ENCODE measurements at regions not wholly inside any gene's neighbourhood (a gene's known extent, or its start where the extent isn't known, plus 50 kb on each side); places are given as distances from the start of the nearest gene placed in this dataset.

DNA sequence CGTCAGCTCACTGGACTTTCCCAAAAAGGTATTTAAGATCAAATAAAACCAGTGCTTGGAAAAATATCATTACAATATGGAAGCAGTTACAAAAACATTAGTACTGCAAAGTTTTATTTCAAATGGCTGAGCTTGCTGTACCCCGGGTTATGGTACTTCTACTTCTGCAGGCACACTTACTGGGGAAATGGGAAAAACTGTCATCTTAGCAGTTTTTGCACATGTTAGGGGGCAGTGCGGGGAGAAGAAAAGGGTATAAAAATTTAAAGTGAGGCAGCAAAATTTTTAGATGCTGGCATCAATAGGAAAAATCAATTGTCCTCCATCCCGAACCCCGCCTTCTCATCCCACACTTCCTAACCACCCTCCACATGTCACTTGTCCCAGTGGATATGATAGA lies 133.4 kb downstream of the ATG4C start:
- H3K27me3 Mint-ChIP-seq = peaks cover 7% of the 10 kb centered on the region

GRCh38 chr1:62917805-62918204 lies 133.9 kb downstream of the ATG4C start:
- Mint-ChIP-seq H3K36me3 (ENCODE audit: low read depth) (no peaks in the 10 kb centered on the region), H3K27ac (no peak overlapping the region), H3K27me3 (peaks cover 7% of the 10 kb centered on the region), H3K9me3 (no peaks in the 10 kb centered on the region), H3K4me1 (ENCODE audit: low read depth) (no peaks in the 10 kb centered on the region), H3K4me3 (no peak overlapping the region)

More for the DNA sequence above, 133.4 kb downstream of the ATG4C start:
- Mint-ChIP-seq H3K27ac (no peak overlapping the region), H3K4me1 (ENCODE audit: low read depth) (no peaks in the 10 kb centered on the region), H3K4me3 (no peak overlapping the region), H3K9me3 (no peaks in the 10 kb centered on the region), H3K36me3 (ENCODE audit: low read depth) (no peaks in the 10 kb centered on the region)

DNA sequence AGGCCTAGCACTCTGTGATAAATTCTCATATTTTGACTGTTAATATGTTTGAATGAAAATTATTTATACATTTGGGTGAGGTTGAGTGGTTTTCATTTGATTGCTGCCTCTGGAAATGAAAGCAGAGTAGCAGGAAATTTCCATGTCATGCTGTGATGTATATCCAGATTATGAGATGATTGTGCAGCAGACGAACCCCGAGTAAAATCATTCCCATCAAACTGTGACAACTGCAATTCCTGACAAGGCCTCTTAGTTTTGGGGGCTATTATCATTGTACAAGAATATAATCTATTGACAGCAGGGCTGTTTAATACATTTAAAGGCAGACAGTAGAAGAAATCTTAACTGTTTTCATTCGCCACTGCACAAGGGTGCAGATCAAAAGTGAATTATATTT lies 134.8 kb downstream of the ATG4C start:
- Mint-ChIP-seq H3K9me3 (no peaks in the 10 kb centered on the region), H3K27ac (no peak overlapping the region), H3K36me3 (ENCODE audit: low read depth) (no peaks in the 10 kb centered on the region), H3K4me3 (no peak overlapping the region), H3K4me1 (ENCODE audit: low read depth) (no peaks in the 10 kb centered on the region), H3K27me3 (peaks cover 3% of the 10 kb centered on the region)

DNA sequence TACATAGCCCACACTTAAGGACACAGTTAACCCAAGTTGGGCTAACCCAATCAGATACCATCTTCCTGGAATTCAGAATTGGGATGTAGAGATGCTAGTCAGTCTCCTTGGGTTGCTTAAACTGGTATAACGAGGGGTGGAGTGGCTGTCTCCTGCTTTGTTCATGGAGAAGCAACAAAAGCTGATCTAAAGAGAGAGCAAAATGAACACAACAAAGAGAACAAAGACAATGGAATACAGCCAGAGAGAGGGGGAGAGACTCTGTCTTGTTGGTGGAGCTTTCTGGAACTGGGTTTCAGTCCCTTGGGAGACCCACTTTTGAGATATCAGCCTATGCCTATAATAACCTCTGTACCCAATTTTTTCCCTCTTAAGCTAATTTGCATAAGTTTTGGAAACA lies 138.1 kb downstream of the ATG4C start:
- Mint-ChIP-seq H3K27me3 (no peaks in the 10 kb centered on the region), H3K4me3 (no peak overlapping the region), H3K36me3 (ENCODE audit: low read depth) (no peaks in the 10 kb centered on the region), H3K27ac (no peak overlapping the region), H3K4me1 (ENCODE audit: low read depth) (no peaks in the 10 kb centered on the region), H3K9me3 (no peaks in the 10 kb centered on the region)

GRCh38 chr1:62924983-62925790 lies 141.3 kb downstream of the ATG4C start:
- Mint-ChIP-seq H3K27me3 (no peaks in the 10 kb centered on the region), H3K4me3 (no peak overlapping the region), H3K36me3 (ENCODE audit: low read depth) (no peaks in the 10 kb centered on the region), H3K9me3 (no peaks in the 10 kb centered on the region), H3K27ac (no peak overlapping the region), H3K4me1 (ENCODE audit: low read depth) (no peaks in the 10 kb centered on the region)

DNA sequence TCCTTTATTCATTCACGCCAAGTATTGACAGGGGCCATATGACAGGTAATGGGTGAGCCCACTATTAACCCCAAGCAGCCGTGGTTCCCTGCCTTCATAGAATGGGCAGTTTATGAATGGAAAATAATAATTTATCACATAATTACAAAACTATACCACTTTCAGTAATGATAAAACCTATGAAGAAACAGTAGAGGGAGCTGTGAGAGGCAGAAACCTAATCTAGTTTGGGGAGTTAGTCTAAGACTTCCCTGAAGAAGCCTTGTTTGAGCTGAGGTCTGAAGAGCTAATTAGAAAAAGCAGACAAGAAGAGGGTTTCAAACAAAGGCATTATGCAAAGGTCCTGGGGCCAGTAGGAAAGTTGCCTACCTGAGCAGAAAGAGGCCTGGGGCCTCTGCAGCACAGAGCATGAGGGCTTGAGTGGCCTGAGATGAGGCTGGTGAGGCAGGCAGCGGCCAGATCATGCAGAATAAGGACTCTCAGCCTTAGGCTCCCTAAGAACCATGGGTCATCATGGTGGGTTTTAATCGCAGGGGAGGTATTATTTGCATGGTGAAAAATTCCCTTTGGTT lies 142.8 kb downstream of the ATG4C start:
- Mint-ChIP-seq H3K27ac (no peak overlapping the region), H3K27me3 (peaks cover 7% of the 10 kb centered on the region), H3K36me3 (ENCODE audit: low read depth) (no peaks in the 10 kb centered on the region), H3K4me3 (no peak overlapping the region), H3K4me1 (ENCODE audit: low read depth) (no peaks in the 10 kb centered on the region), H3K9me3 (no peaks in the 10 kb centered on the region)

DNA sequence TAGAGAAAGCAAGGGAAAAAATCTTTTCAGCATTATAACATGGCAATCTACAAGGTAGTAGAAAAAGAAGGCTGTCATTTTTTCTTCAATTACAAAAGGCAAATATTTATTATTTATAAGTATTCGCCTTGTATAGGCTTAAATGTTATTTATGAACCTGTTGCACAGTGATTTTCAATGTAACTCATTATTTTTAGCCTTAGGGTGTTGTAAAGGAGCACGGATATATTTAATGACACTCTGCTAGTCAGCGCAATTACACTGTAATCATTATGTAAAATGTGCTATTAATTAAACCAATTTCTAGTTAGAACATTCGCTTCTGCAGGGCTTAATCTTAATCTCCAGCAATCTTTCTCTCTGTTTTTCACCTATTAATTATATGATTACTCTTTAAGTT lies 145.0 kb downstream of the ATG4C start:
- Mint-ChIP-seq H3K9me3 (no peaks in the 10 kb centered on the region), H3K4me1 (ENCODE audit: low read depth) (no peaks in the 10 kb centered on the region), H3K36me3 (ENCODE audit: low read depth) (no peaks in the 10 kb centered on the region), H3K27me3 (peaks cover 11% of the 10 kb centered on the region), H3K4me3 (no peak overlapping the region), H3K27ac (no peak overlapping the region)

DNA sequence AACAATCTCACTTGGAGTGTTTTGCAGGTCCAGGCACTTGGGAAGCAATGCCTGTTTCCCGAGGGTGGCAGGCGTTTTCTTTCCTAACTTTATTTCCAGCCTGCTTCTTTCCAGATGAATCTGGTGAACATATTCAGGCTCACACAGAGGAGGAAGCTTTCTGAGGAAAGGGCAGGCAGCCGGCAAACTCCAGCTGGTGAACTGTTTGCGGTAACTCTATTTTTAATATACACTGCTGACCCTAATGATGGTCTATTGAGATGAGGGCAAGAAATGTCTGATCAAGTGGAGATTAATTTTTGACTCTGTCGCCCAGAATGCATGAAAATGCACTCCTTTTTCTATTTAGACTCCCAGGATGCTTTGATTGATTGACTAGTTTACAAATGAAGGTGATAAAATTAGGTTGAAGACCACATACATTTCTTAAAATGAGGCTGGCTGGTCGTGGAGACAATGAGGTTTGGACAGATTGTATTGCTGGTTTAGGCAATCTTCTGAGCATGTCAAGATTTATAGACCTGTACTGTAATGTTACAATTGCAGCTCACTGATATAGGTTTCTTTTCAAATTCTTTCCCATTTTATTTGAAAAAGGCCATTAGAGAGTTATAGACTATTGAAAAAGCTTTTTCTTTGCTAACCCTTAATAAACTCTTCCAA lies 153.8 kb downstream of the ATG4C start:
- no peak overlapping the region for H3K27ac Mint-ChIP-seq
- no peaks in the 10 kb centered on the region for H3K9me3 Mint-ChIP-seq
- no peaks in the 10 kb centered on the region for H3K4me1 Mint-ChIP-seq (ENCODE audit: low read depth)
- H3K4me3 Mint-ChIP-seq = no peak overlapping the region
- H3K27me3 Mint-ChIP-seq = peaks cover 20% of the 10 kb centered on the region
- H3K36me3 Mint-ChIP-seq (ENCODE audit: low read depth) = no peaks in the 10 kb centered on the region

- no peaks in the 10 kb centered on the region for H3K4me1 Mint-ChIP-seq (ENCODE audit: low read depth)
- no peak overlapping the region for H3K4me3 Mint-ChIP-seq
- no peak overlapping the region for H3K27ac Mint-ChIP-seq
- no peaks in the 10 kb centered on the region for H3K36me3 Mint-ChIP-seq (ENCODE audit: low read depth)
- peaks cover 13% of the 10 kb centered on the region for H3K27me3 Mint-ChIP-seq
- no peaks in the 10 kb centered on the region for H3K9me3 Mint-ChIP-seq
Measured at GRCh38 chr1:62941780-62942179, 157.8 kb downstream of the ATG4C start.

DNA sequence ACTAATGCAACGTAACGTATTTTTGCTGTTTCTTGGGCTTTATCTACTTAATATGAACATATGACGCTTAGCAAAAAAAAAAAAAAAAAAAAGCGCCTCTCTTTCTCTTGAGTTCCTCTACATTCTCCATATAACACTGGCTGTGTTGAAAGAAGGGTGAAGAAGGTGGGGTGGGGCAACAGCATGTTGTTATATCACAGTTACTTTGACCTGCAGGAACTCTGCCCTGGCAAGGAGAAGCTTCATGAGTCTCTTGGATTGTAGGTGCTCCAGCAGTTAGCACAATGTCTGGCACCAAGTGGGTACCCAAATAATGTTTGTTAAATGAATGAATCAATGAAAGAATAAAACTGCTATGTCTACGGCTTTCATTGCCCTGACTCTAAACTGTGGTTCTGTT lies 162.6 kb downstream of the ATG4C start:
- H3K9me3 Mint-ChIP-seq = no peaks in the 10 kb centered on the region
- H3K36me3 Mint-ChIP-seq (ENCODE audit: low read depth) = no peaks in the 10 kb centered on the region
- no peaks in the 10 kb centered on the region for H3K4me1 Mint-ChIP-seq (ENCODE audit: low read depth)
- peaks cover 19% of the 10 kb centered on the region for H3K27me3 Mint-ChIP-seq
- H3K4me3 Mint-ChIP-seq = no peak overlapping the region
- no peak overlapping the region for H3K27ac Mint-ChIP-seq

- Mint-ChIP-seq H3K27me3 (peaks cover 30% of the 10 kb centered on the region), H3K36me3 (ENCODE audit: low read depth) (no peaks in the 10 kb centered on the region), H3K4me3 (no peak overlapping the region), H3K27ac (no peak overlapping the region), H3K9me3 (no peaks in the 10 kb centered on the region), H3K4me1 (ENCODE audit: low read depth) (no peaks in the 10 kb centered on the region)
Measured at GRCh38 chr1:62951428-62951827, 167.5 kb downstream of the ATG4C start.

DNA sequence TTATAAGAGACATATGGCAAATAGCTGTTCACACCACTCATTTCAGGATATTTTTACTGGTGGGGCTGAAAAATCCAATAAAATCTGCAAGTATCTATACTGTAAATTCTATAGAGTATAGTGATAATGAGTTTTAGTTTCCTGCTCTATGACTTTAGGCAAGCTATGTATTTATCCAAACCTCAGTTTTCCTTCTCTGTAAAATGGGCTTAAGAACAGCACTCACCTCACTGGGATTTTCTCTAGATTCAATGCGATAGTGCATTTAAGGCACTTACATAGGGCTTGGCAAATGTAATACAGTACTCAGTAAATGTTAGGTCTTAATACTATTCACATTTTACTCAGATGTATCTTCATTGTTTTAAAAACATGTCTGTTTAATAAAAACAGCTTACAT lies 168.7 kb downstream of the ATG4C start:
- no peaks in the 10 kb centered on the region for H3K36me3 Mint-ChIP-seq (ENCODE audit: low read depth)
- no peaks in the 10 kb centered on the region for H3K9me3 Mint-ChIP-seq
- H3K4me3 Mint-ChIP-seq = no peak overlapping the region
- no peak overlapping the region for H3K27ac Mint-ChIP-seq
- H3K4me1 Mint-ChIP-seq (ENCODE audit: low read depth) = no peaks in the 10 kb centered on the region
- H3K27me3 Mint-ChIP-seq = peaks cover 33% of the 10 kb centered on the region

- peaks cover 34% of the 10 kb centered on the region for H3K27me3 Mint-ChIP-seq
- H3K4me1 Mint-ChIP-seq (ENCODE audit: low read depth) = no peaks in the 10 kb centered on the region
- H3K36me3 Mint-ChIP-seq (ENCODE audit: low read depth) = no peaks in the 10 kb centered on the region
- no peak overlapping the region for H3K4me3 Mint-ChIP-seq
- no peaks in the 10 kb centered on the region for H3K9me3 Mint-ChIP-seq
- H3K27ac Mint-ChIP-seq = no peak overlapping the region
Measured at GRCh38 chr1:62953633-62954032, 169.7 kb downstream of the ATG4C start.

- Mint-ChIP-seq H3K4me3 (no peak overlapping the region), H3K9me3 (no peaks in the 10 kb centered on the region), H3K4me1 (ENCODE audit: low read depth) (no peaks in the 10 kb centered on the region), H3K27me3 (peaks cover 28% of the 10 kb centered on the region), H3K27ac (no peak overlapping the region), H3K36me3 (ENCODE audit: low read depth) (no peaks in the 10 kb centered on the region)
Measured at GRCh38 chr1:62954758-62955157, 170.8 kb downstream of the ATG4C start.

DNA sequence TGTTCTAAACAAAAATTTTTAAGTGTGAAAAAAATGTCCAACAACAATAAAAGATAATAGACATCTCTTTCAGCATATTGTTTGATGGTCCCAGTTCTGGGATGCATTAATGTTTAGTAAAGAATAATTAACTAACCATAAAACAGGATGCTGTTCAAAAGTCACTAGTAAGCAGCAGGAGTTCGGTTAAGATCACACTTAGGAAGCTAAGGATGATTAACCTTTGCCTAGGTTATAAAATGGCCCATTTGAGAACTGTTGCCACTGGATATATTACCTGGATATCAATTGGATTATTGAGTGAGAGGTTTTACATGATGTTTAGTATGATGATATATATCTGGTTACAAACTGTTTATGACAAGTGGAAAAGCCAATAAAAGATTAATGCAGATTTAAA lies 171.7 kb downstream of the ATG4C start:
- no peaks in the 10 kb centered on the region for H3K4me1 Mint-ChIP-seq (ENCODE audit: low read depth)
- H3K27me3 Mint-ChIP-seq = peaks cover 28% of the 10 kb centered on the region
- no peaks in the 10 kb centered on the region for H3K9me3 Mint-ChIP-seq
- no peak overlapping the region for H3K4me3 Mint-ChIP-seq
- H3K27ac Mint-ChIP-seq = no peak overlapping the region
- no peaks in the 10 kb centered on the region for H3K36me3 Mint-ChIP-seq (ENCODE audit: low read depth)
